Vagina (tissue), 2 donors: ENCODE measurements at regions not wholly inside any gene's neighbourhood (a gene's known extent, or its start where the extent isn't known, plus 50 kb on each side); places are given as distances from the start of the nearest gene placed in this dataset.

Source experiments
- CTCF ChIP-seq, 3 experiments: fragments of 450-650 bp in 2 of 3; fragments of 200-600 bp in 1 of 3; sonication (generic) in 1 of 3; IDR thresholded peaks; one replicate each; pipeline ENCODE4 v1.5.1; 2017 to 2019; ENCODE audit warnings: antibody characterized with exemption in 3 of 3, mild to moderate bottlenecking in 2 of 3, moderate library complexity in 2 of 3
- POLR2A ChIP-seq, 2 donors: fragments of 450-650 bp; IDR thresholded peaks; one replicate each; pipeline ENCODE4 v1.6.1; 2017; ENCODE audit warnings: antibody characterized with exemption in 2 of 2, mild to moderate bottlenecking in 2 of 2, moderate library complexity in 2 of 2
- POLR2AphosphoS5 ChIP-seq, 2 donors: sonication (generic); formaldehyde crosslinking; IDR thresholded peaks; one replicate each; pipeline ENCODE4 v1.9.0; 2017; ENCODE audit warnings: antibody characterized with exemption in 2 of 2, mild to moderate bottlenecking in 2 of 2, low read depth in 1 of 2; ENCODE audit not compliant: insufficient read depth in 1 of 2

GRCh38 chr1:115501476-115501875 is 140.3 kb upstream of the VANGL1 start:
- TF ChIP-seq CTCF (IDR thresholded peaks at IDR 0.05) (no peak), POLR2A (IDR thresholded peaks at IDR 0.05) (no peak), POLR2AphosphoS5 (IDR thresholded peaks at IDR 0.05; ENCODE audit: insufficient read depth in 1 of 2, low read depth in 1 of 2) (no peak)
